ENCODE measurements at regions not wholly inside any gene's neighbourhood (a gene's known extent, or its start where the extent isn't known, plus 50 kb on each side); places are given as distances from the start of the nearest gene placed in this dataset.

DNA sequence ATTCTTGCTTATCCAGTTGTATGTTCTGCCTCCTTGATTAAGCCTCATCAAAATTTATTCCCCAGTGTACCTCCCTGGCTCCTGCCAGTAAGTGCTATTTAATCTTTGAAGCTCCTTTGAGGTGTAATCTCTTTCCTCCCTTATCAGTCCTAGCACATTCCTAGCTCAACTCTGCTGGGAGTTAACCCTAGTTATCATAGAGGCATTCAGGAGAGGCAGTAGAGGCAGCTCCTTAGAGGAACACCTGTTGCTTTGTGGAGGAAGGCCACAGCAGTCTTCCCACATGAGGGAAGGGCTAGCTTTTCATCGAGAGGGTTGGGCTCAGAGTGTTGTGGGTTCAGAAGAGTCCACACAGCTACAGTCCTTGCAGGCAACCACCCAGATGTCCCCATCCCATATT lies 182.4 kb upstream of the ARID2 start (continued):
- TF ChIP-seq, protein P1, sequence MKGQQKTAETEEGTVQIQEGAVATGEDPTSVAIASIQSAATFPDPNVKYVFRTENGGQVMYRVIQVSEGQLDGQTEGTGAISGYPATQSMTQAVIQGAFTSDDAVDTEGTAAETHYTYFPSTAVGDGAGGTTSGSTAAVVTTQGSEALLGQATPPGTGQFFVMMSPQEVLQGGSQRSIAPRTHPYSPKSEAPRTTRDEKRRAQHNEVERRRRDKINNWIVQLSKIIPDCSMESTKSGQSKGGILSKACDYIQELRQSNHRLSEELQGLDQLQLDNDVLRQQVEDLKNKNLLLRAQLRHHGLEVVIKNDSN (IDR thresholded peaks at IDR 0.05; ENCODE audit: borderline replicate concordance, low read depth): no peak
- TF ChIP-seq, protein P2, sequence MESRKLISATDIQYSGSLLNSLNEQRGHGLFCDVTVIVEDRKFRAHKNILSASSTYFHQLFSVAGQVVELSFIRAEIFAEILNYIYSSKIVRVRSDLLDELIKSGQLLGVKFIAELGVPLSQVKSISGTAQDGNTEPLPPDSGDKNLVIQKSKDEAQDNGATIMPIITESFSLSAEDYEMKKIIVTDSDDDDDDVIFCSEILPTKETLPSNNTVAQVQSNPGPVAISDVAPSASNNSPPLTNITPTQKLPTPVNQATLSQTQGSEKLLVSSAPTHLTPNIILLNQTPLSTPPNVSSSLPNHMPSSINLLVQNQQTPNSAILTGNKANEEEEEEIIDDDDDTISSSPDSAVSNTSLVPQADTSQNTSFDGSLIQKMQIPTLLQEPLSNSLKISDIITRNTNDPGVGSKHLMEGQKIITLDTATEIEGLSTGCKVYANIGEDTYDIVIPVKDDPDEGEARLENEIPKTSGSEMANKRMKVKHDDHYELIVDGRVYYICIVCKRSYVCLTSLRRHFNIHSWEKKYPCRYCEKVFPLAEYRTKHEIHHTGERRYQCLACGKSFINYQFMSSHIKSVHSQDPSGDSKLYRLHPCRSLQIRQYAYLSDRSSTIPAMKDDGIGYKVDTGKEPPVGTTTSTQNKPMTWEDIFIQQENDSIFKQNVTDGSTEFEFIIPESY (IDR thresholded peaks at IDR 0.05; ENCODE audit: borderline replicate concordance, low read depth): no peak

DNA sequence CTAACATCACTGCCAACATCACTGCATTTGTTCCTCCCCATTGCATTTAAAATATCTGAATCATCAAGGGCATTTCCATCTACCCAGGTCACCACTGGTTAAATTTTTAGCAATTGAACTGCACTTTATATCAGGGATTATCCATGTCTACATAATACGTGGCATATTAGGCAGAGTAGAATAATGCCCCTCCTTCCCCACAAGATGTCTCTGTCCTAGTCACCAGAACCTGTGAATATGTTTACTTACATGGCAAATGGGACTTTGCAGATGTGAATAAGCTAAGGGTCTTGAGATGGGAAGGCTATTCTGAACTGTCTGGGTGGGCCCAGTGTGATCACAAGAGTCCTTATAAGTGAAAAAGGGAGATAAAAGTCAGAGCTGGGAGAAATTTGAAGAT lies 181.7 kb upstream of the ARID2 start:
- Histone ChIP-seq H4K20me1 (ENCODE audit: insufficient read depth) (no peaks in the 10 kb centered on the region), H3F3A (replicated peaks; ENCODE audit: insufficient read depth) (no peaks in the 10 kb centered on the region), H3K9me3 (no peaks in the 10 kb centered on the region), H3K4me3 (ENCODE audit: low read depth in 2 of 2, low read length in 1 of 2) (no peak overlapping the region), H3K9ac (no peak overlapping the region), H3K36me3 (replicated peaks in 1 of 2; ENCODE audit: control insufficient read depth in 1 of 2, insufficient read depth in 2 of 2, low read length in 1 of 2) (no peaks in the 10 kb centered on the region), H2AFZ (ENCODE audit: low read depth) (no peak overlapping the region), H3K4me1 (ENCODE audit: control insufficient read depth in 1 of 2, insufficient read depth in 2 of 2, low read depth in 1 of 2, low read length in 1 of 2) (no peaks in the 10 kb centered on the region; a peak in 1 of 4 replicates), H3K9me2 (no peaks in the 10 kb centered on the region), H3K79me2 (ENCODE audit: insufficient read depth) (no peaks in the 10 kb centered on the region), H3K27ac (ENCODE audit: low read depth in 2 of 2, low read length in 1 of 2) (no peak overlapping the region), H3K4me2 (no peak overlapping the region), H3K27me3 (ENCODE audit: insufficient read depth) (no peaks in the 10 kb centered on the region)
- TF ChIP-seq, protein P3, sequence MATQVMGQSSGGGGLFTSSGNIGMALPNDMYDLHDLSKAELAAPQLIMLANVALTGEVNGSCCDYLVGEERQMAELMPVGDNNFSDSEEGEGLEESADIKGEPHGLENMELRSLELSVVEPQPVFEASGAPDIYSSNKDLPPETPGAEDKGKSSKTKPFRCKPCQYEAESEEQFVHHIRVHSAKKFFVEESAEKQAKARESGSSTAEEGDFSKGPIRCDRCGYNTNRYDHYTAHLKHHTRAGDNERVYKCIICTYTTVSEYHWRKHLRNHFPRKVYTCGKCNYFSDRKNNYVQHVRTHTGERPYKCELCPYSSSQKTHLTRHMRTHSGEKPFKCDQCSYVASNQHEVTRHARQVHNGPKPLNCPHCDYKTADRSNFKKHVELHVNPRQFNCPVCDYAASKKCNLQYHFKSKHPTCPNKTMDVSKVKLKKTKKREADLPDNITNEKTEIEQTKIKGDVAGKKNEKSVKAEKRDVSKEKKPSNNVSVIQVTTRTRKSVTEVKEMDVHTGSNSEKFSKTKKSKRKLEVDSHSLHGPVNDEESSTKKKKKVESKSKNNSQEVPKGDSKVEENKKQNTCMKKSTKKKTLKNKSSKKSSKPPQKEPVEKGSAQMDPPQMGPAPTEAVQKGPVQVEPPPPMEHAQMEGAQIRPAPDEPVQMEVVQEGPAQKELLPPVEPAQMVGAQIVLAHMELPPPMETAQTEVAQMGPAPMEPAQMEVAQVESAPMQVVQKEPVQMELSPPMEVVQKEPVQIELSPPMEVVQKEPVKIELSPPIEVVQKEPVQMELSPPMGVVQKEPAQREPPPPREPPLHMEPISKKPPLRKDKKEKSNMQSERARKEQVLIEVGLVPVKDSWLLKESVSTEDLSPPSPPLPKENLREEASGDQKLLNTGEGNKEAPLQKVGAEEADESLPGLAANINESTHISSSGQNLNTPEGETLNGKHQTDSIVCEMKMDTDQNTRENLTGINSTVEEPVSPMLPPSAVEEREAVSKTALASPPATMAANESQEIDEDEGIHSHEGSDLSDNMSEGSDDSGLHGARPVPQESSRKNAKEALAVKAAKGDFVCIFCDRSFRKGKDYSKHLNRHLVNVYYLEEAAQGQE (IDR thresholded peaks at IDR 0.05; ENCODE audit: low read depth, low read length): no peak
- TF ChIP-seq YY1 (IDR thresholded peaks at IDR 0.05; ENCODE audit: low read depth): no peak
- TF ChIP-seq, protein P1 (IDR thresholded peaks at IDR 0.05; ENCODE audit: borderline replicate concordance, low read depth): no peak
- ChIA-PET CTCF (interaction anchor here (5.3 kb wide), 1 partner anchor 179 kb away, joined by 70 read pairs; the partner anchor contains the start of gene ARID2), POLR2A (no interaction called here)
- DNase-seq: no peak
- 68% methylated on average over 1 of the region's 1 CpG for WGBS (ENCODE audit: low lambda C conversion rate)

DNA sequence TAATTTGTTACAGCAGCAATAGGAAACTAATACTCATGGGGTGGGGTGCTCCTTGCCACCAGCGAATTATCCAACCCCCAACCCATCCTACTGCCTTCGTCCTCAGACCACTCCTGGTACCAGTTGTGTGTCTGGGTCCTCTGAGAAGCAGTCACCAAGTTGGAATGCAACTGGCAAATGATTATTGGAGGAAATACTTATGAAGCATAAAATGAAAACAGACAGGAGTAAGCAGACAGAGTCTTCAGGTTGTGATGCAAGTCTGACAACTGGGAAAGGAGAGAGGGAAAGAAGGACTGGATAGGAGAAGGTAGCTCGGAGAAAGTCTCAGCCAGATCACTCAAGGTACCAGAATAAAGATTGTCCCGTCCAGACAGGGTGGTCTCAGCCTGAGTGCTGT lies 181.1 kb upstream of the ARID2 start:
- no peak overlapping the region for H2AFZ ChIP-seq (ENCODE audit: low read depth)
- H3K4me2 ChIP-seq: no peak overlapping the region
- 30% methylated on average over 4 of the region's 4 CpGs for WGBS (ENCODE audit: low lambda C conversion rate)
- H3K79me2 ChIP-seq (ENCODE audit: insufficient read depth): no peaks in the 10 kb centered on the region
- no peaks in the 10 kb centered on the region for H3K9me2 ChIP-seq
- H3K4me1 ChIP-seq (ENCODE audit: control insufficient read depth in 1 of 2, insufficient read depth in 2 of 2, low read depth in 1 of 2, low read length in 1 of 2): no peaks in the 10 kb centered on the region; a peak in 1 of 4 replicates
- H3K27me3 ChIP-seq (ENCODE audit: insufficient read depth): no peaks in the 10 kb centered on the region
- no peaks in the 10 kb centered on the region for H3K9me3 ChIP-seq
- ChIA-PET CTCF (interaction anchor here (5.3 kb wide), 1 partner anchor 178 kb away, joined by 70 read pairs; the partner anchor contains the start of gene ARID2), POLR2A (no interaction called here)
- H3K4me3 ChIP-seq (ENCODE audit: low read depth in 2 of 2, low read length in 1 of 2): no peak overlapping the region
- no peaks in the 10 kb centered on the region for H4K20me1 ChIP-seq (ENCODE audit: insufficient read depth)
- no peak overlapping the region for H3K27ac ChIP-seq (ENCODE audit: low read depth in 2 of 2, low read length in 1 of 2)
- H3F3A ChIP-seq (replicated peaks; ENCODE audit: insufficient read depth): no peaks in the 10 kb centered on the region
- DNase-seq: no peak
- no peak overlapping the region for H3K9ac ChIP-seq
- H3K36me3 ChIP-seq (replicated peaks in 1 of 2; ENCODE audit: control insufficient read depth in 1 of 2, insufficient read depth in 2 of 2, low read length in 1 of 2): no peaks in the 10 kb centered on the region
- no peak for TF ChIP-seq FOSL2 (IDR thresholded peaks at IDR 0.05; ENCODE audit: borderline replicate concordance, low read depth)
- no peak for TF ChIP-seq FOXM1 (IDR thresholded peaks at IDR 0.05; ENCODE audit: low read depth)
- no peak for TF ChIP-seq EZH2phosphoT487 (IDR thresholded peaks at IDR 0.05; ENCODE audit: borderline replicate concordance, low read depth)
- TF ChIP-seq SMC3 (IDR thresholded peaks at IDR 0.05; ENCODE audit: low read depth, low read length): no peak
- TF ChIP-seq, protein P4, sequence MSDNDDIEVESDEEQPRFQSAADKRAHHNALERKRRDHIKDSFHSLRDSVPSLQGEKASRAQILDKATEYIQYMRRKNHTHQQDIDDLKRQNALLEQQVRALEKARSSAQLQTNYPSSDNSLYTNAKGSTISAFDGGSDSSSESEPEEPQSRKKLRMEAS (IDR thresholded peaks at IDR 0.05; ENCODE audit: low read depth): no peak
- TF ChIP-seq, protein P1 (IDR thresholded peaks at IDR 0.05; ENCODE audit: borderline replicate concordance, low read depth): no peak
- no peak for TF ChIP-seq EP300 (IDR thresholded peaks at IDR 0.05; ENCODE audit: borderline replicate concordance in 1 of 2, low read depth in 1 of 2, low read length in 1 of 2)
- no peak for TF ChIP-seq FOXJ3 (CRISPR knock-in tag; IDR thresholded peaks at IDR 0.05)
- TF ChIP-seq, protein P5, sequence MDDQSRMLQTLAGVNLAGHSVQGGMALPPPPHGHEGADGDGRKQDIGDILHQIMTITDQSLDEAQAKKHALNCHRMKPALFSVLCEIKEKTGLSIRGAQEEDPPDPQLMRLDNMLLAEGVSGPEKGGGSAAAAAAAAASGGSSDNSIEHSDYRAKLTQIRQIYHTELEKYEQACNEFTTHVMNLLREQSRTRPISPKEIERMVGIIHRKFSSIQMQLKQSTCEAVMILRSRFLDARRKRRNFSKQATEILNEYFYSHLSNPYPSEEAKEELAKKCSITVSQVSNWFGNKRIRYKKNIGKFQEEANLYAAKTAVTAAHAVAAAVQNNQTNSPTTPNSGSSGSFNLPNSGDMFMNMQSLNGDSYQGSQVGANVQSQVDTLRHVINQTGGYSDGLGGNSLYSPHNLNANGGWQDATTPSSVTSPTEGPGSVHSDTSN (IDR thresholded peaks at IDR 0.05): no peak
- no peak for TF ChIP-seq RFX5 (IDR thresholded peaks at IDR 0.05; ENCODE audit: low read length)
- no peak for TF ChIP-seq NRF1 (IDR thresholded peaks at IDR 0.05; ENCODE audit: low read depth, low read length)
- TF ChIP-seq GABPA (IDR thresholded peaks at IDR 0.05; ENCODE audit: low read depth): no peak
- no peak for TF ChIP-seq MEF2A (IDR thresholded peaks at IDR 0.05; ENCODE audit: borderline replicate concordance, low read depth)

Data from SK-N-SH (cell line).